SKM-1 treated with dmso at 0.1 percent for 144 hours (cell line): ENCODE measurements at regions not wholly inside any gene's neighbourhood (a gene's known extent, or its start where the extent isn't known, plus 50 kb on each side); places are given as distances from the start of the nearest gene placed in this dataset.

Source experiments
- DNase-seq: peaks from one replicate; lab custom pipeline; 2025; ENCODE audit not compliant: unreplicated experiment; lab: John Stamatoyannopoulos, UW

DNA sequence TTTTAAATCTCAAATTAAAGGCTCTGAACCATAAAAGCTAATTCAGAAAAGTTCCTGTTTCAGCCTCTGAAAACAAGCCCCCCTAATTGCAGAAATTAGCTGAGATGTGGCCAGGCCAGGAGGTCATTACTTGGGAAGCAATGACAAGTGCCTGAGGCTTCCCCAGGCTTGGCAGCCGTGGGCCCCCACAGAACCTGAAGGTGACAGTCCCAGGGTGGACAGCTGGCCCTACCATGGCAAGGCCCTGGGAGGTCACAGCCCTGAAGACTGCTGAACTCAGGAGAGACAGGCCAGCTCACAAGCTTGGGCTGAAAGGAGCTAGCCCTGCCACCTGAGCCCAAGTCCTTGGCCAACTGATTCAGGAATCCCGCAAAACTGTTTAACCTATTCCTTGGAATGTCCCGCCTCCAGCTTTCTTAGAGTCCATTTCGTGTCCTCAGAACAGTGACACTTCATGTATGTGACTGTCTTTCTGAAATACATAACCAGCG is 54.3 kb upstream of the PKDCC start:
- no peak for DNase-seq

DNA sequence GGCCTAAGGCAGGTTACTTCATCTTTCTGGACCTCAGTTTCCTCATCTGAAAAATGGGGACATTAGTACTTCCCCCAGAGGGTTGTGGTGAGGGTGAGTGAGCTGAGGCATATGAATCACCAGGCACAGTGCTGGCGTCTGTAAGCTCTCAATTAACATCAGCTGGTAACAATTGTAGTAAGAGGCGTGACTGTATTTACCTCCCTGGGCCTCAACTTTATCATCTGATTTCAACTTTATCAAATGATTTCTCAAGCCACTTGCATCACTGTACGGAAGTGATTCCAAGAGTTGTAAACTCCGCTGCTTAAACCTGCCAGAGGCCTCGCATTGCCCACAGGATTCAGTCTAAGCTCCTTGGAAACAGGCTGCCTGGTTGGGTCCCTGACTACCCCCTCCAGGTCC is 53.6 kb upstream of the PKDCC start:
- no peak for DNase-seq

DNA sequence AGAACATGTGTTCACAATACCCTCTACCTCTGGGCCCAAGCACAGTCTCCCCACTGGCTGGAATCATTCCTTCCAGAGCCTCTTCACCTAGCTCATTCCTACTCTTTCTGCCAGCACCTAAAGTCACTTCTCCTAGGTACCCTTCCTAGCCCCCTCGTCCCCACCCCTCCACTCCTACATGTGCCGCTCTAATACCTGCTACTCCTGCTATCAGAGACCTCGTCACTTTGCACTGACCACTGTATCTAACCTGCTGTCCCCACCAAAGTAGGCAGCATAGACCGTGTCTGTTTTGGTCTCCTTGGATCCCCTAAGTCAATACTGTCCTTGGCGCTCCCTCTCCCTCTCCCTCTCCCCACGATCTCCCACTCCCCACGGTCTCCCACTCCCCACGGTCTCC is 53.2 kb upstream of the PKDCC start:
- DNase-seq = no peak

DNA sequence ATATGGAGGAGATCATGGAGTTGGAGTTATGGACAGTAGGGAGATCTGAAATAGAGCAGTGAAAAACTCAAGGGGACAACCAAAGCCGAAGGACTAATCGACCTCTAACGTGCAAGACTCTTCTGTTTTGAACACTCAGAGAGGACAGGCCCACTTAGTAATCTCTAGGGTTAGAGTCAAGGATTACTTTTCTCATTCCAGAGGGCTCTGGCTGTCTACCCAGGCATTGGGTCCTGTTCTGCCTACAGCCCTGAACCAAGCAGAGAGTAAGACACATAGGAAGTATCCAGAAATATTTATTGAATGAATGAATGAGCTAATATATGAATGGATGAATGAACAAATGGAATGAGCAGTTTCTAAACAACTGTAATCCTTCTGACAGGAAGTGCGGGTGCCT is 50.3 kb upstream of the PKDCC start:
- no peak for DNase-seq
